CD4-positive, alpha-beta T cell treated with Interleukin-17A for 4 hours (primary cell): ENCODE measurements at regions not wholly inside any gene's neighbourhood (a gene's known extent, or its start where the extent isn't known, plus 50 kb on each side); places are given as distances from the start of the nearest gene placed in this dataset.

Experiments
- DNase-seq: peaks from one replicate; pipeline ENCODE4 v3.0.0-alpha.2; 2020; ENCODE audit warnings: mixed read lengths

DNA sequence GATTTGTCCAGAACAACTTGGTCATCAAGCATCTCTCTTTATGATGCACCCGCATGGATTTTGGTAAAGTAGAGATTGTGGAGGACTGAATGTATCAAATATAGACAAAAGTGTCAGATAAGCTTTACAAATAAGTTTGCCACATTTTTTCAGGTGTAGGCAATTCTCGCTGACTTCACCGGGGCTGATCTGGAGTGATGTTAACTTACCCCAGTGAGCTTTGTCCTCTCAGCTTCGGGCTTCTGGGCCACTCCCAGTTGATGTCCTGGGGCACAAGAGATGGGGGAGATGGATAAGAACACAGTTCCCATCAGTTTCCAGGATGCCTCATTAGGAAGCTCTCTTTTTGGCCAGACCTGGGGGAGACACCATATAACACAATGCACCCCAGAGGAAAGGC, 117.7 kb downstream of the ETS2 start:
- DNase-seq: no peak

DNA sequence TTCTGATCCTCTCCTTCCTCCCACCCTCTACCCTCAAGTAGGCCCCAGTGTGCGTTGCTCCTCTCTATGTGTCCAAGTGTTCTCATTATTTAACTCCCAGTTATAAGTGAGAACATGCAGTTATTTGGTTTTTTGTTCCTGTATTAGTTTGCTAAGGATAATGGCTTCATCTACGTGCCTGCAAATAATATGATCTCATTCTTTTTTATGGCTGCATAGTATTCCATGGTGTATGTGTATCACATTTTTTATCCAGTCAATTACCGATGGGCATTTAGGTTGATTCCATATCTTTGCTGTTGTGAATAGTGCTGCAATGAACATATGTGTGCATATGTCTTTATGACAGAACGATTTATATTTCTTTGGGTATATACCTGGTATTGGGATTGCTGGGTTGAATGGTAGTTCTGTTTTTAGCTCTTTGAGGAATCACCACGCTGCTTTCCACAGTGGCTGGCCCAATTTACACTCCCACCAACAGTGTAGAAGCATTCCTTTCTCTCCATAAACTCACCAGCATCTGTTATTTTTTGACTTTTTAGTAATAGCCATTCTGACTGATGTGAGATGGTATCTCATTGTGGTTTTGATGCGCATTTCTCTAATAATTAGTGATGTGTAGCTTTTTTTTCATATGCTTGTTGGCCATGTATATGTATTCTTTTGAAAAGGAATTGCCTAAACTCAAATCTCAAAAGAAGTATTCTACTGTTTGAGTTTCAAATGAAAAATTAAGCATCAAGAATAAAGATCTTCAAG, 116.9 kb downstream of the ETS2 start:
- DNase-seq: no peak

DNA sequence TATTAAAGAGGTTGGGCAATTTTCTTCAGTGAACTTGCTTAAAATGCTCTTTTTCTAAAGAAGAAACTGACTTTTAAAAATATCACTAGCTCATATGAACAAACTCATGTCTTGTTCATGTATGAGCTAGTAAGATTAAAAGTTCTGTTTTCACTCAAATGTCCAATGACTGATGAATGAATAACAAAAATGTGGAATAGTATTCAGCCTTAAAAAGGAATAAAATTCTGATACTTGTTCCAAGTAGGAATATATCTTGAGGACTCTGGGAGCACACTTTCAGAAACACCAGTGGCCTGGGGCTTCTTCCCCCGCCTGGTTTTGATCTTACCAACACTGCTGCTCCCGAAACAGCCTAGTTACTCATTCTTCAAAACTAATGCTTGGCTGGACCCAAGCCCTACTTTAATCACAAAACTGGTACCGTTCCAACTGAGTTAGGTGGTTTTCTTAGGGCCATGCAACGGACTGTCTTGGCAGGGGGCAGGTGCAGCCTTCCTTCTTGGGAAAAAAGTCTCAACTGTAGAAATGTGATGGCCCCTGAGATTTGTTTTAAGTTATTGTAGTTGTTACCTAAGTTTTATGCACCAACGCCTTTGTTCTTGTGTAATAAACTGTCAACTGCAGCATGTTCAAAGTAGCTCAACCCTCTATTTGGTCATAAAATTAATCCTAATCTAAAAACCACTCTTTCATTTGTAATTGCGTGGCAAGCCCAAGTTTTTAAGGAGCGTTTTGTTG, 116.0 kb downstream of the ETS2 start:
- DNase-seq: no peak

DNA sequence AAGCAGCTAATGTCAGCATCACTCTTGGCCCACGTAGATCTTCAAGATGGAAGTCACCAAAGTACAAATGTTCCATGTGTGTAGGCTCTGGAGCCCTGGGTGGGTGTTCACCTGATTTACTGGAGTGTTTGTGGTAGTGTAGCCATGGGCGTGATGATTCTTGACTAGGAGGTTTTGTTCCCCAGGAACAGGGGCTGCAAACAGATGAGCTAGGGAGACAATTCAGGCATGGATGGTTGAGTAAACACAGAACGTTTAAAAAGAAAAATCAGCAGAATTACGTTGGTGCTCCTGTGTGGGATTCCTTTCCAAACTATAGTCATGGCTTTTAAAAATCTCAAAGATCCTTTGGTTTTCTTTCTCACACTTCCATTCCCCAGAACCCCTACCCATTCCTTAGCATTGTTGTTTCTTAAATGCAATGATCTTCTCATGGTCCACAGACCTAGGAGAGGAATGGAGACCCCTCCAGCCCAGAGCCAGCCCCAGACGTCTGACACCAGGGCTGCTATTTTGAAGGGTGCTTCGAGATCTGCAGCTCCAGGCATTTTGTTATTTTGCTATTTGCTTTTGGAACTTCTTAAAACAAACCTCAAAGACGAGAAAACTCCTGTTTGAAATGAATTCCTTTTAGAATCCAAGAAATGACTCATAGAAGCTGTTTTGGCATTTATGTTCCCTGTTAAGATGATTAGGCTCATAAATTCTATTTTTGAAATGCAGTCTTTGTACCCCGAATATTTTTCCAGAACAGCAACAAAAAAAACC, 115.1 kb downstream of the ETS2 start:
- DNase-seq: no peak

DNA sequence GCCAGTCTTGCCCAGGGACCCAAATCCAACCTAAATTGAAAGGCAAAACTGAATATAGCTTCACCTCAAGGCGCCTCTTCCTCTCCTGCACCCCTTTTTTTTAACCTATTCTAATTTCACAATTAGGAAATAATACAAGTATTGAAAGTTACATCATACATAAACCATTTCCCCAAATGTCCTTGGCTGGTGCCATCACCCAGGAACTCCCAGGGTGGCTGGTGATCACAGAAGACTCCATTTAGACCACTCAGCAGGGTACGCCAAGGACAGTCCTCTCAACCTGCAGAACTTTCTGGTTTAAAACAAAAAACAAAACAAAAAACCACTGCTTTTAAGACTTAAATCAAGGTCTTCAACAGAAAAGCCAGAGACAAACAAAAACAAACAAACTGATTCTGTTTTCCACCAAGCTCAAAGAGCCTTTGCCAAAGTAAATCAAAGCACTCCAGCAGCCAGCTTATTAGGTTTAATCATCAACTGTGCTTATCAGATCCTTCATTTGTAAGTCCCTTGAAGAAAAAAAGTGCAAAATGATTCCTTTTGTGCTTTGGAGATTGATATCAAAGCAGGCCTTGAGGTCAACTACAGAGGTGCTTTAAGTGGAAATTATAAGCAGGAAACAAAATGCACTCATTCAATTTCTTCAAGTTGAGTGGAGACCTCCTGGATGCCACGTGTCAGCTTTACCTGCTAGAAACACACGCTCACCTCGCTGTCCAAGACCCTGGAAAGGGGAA, 113.0 kb downstream of the ETS2 start:
- DNase-seq: no peak

DNA sequence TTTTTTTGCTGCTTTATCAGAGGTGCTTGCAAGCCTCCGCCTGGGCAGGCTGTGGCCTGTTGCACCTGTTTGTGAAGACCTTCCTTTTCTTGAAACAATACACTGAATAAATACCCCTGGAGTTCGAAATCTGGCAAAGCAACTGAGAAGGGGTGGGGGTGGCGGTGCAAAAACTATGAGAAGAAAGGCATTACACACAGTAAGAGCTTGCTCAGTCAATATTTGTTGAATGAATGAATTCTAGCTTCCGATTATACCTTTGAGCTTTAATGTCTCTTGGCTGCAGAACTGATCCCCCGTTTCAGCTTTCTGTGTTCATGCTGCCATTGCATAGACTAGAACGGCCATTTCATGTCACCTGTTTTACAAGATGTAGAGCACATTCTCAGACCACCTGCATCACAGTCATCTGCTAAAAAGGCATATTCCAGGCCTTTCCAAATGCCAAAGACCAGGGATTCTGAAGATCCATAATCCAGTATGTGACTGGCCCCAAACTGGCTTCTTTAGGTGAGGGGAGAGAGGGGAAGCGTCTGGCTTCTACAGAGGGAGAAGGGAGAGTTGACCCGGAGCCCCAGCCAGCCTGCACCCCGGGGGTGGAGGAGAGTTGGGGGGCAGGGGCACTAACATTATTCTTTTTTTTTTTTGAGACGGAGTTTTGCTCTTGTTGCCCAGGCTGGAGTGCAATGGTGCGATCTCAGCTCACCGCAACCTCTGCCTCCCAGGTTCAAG, 111.5 kb downstream of the ETS2 start:
- no peak for DNase-seq

DNA sequence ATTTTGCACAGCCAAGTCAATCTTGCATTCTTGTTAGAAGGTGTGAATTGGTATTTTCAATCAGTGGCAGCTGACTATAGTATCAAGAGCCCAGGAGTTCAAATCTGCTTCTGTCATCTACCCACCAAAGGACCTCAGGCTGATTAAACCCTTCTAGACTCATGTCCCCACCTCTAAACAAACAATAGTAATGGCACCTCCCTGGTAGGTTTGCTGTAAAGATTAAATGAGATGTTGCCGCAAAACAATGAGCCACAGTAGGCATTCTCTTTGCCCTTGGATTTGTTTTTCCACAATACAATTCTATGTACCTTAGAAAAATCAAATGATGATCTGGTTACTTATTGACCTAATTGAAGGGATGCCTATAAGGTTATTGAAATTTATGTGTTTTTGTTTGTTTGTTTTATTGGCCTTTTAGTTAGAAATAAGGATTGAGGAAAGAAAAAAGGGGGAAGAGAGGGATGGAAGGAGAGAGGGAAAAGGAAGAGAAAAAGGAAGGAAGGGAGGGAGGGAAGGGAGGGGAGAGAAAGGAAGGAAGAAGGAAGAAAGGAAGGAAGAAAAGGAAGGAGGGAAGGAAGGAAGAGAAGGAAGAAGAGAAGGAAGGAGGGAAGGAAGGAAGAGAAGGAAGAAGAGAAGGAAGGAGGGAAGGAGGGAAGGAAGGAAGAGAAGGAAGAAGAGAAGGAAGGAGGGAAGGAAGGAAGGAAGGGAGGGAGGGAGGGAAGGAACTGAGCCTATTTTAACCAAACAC, 110.7 kb downstream of the ETS2 start:
- DNase-seq: no peak

DNA sequence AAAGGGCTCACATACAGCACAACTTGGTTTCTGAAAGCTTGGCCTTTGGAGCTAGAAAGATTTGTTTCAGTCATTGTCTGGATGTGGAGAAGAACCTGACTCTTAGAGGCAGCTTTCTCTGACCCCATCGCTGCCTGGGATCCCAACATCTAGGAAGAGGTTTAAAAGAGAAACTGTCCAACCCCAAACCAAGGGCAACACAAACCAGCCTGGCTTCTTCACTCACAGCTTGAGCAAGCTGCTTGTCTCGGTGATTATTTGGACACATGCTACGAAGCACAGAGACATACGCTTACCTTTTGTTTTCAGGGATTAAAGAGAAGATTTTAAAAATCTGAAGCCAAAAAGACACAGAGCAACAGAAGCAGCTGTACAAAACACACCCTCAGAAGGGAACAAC, 109.8 kb downstream of the ETS2 start:
- DNase-seq: no peak

DNA sequence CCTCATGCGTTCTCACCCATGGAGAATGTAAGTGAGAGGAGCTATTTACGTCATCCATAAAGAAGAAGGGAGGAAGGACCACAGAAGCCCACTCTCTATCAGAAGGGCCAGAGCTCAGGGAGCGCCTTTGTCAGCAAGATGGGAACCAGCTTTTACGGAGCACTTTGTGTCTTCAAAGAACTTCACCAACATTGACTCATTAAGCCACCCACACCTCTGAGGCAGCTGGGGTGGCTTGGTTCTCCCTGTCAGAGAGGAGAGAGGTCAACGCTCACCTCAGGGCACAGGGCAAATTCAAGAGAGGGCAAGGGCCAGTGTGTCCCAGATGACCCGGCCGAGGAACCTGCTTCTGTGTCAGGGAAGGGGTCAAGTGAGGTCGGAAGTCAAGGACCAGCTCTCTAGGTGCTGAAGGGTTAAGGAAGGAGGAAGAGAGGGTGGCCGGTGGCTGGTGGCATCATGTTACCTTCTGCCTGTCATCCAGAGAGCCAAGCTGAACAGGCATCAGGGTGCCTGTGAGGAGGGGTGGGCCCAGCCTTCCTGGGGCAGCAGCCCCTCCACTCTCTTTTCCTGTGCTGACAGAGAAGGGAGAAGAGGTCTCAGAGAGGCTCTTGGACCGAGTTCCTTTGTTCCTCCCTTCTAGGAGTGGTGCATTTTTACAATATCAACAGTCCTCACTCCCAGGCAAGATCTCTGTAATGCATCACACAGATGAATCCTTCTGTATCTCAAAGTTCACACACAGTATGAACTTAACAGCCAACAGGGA, 109.0 kb downstream of the ETS2 start:
- no peak for DNase-seq

DNA sequence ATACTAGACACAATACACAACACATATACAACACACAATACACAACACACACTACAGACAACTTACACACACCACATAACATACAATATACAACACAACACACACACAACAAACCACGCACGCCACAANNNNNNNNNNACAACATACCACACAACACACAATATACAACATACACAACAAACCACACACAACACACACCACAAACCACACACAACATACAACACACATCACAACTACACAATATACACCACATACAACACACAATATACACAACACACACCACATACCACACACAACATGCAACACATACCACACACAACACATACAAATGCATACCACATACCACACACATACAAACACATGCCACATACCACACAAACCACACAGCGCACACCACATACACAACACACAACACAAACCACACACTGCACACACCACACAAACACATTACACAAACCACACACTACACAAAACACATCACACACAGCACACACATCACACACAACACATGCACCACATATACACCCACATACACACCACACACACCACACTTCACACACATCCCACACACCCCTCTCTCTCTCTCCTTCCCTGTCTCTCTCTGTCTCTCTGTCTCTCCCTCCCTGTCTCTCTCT, 108.3 kb downstream of the ETS2 start:
- no peak for DNase-seq

DNA sequence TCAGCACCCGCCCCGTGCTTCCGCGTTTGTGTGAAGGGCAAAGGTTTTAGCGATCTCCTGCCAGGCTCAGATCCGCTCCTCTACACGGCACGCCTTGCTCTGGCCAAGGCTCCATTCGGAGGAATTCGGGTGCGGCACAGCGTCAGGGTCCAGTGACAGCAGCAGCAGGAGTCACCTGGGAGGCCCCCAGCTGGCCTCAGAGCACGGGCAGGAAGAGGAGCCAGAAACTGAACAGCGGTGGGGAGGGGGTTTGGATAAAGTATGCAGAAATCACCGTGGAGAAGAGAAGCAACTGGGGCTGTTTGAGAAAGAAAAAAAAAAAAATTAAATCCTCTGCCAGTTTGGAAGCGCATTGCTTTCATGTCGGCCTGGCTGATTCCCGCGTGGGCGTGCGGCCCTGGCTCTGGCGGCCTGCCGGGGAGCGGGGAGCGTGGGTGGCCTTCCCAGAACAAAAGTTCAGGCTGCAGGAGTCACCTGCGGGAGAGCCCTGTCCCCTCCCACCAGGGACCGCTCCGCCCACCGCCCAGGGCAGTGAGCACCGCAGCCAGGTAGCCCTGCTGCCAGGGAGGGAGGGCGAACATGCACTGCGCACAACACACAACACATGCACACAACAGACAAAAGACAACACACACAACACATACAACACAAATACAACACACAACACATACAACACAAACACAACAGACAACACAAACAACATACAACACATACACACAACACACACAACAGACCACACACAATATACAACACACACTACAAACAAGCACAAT, 107.6 kb downstream of the ETS2 start:
- DNase-seq: no peak

DNA sequence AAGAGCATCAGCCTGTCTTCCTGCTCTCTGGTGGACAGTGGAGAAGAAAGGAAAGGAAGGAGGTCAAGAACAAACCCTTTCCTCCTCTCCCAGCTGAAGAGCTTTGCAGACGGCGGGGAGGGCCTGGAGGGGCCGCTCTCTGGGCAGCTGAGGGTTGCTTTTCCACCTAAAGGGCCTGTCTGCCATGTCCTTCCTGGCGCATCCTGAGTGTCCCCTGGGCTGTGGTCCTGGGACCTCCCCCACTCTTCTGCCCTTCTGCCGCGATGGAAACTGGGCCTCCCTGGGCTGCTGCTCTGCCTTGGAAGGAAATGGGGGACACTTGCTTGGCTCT, 107.0 kb downstream of the ETS2 start:
- DNase-seq: no peak

DNA sequence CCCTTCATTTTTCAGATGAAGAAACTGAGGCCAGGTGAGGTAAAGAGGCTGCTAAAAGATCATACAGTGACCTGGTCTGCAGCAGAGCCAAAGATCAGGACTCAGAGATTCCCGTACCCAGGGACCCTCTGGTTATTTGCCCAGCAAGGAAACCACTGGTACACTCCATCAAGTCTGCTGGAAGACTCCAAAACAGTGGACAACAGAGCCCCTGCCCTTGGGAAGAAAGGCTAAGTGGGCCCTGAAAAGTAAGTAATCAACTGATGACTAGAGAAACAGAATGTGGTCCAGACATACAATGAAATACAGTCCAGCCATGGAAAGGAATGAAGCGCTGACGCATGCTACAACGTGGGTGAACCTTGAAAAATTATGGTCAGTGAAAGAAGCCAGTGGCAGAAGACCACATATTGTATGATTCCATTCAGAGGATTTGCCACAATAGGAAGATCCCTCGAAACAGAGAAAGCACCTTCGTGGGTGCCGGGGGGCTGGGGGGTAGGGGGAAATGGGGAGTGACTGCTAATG, 106.4 kb downstream of the ETS2 start:
- DNase-seq: no peak

DNA sequence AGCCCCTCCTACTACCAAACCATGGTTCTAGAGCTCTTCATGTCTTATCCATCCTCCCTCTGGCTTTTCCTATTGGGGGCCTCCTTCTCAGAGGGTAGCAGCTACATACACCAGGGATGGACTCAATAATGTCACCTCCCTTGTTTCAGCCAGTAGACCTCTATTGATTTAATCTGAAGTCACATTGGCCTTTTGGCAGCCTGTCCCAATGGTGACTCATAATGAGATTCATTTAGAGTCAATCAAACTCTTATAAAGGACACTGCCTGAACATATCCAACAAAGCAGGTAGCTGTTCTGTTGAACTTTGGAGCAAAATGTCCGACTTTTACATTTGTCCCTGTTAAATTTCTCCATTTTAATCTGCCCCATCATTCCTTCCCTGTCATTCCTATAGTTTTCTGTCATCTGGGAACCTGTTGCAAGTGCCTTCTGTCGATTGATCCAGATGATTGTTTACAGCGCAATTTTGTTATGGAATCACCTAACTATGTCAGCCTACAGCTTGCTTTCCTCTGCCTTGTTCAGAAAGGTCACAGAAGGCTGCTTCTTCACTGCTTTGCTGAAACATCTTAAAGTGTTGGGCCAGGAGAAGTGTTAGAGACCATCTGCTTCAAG, 105.9 kb downstream of the ETS2 start:
- DNase-seq: no peak

DNA sequence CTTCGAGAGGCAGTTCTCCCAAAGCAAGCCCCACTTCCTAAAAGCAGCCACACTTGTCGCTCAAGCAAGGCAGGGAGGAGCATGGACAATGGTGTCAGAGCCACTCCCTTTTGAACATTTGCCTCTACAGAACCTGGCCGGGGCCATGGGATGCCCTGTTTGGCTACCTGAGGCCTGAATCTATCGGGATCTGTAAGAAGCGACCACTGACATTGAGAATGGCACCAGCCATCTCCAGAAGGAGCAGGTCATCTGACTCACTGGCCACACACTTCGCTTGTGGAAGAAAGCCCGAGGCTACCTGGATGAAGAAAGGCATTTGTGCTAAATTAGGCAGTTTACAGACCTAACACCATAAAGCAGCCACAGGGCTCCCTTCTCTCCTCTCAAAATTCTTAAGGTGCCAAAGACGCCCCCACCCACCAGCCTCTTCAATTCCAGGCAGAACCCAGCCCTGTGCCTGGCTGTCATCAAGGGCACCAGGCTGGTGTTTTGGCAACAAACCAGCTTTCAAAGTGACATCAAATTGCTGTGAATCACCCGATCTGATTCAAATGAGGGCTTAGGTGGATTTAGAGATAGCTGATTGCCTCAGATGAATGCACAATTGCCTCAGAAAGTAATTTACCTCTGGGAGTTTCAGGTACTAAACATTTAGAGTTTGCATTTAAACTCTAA, 104.8 kb downstream of the ETS2 start:
- DNase-seq: no peak

DNA sequence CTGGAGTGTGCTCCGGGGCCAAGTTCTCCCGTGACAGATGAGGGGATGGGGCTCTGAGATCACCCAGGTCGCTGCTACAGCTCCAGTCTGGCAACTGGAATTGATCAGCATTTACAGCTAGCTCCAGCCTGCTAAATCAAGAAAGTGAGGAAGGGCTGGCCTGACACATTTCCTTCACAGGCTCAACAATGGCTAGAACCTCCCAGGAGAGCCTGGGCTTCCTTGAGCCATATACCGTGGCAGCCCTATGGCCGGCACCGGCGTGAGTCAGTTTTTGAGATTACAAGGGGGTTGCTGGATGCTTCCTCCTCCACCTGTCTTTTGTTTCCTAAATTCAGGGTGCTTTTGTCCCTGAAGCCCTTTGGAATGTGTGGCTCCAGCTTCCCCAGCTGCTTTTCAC, 104.2 kb downstream of the ETS2 start:
- no peak for DNase-seq

DNA sequence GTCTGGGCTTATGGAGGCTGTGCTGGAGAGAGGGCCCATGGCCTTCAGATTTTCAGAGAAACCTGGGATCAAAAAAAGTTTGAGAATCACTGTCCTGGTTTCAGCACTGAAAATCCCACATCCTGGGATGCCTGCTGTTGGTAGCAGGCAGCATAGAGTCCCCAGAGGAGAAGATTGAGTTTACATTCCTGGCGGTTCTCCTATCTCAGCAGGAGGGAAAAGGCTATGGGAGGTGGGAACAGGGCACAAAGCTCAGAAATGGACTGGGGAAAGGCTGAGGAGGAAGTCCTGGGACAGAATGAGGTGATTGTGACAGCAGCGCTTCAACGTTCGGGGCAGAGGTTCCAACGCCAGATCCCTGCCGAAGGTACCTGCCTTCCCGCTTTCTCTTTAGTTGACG, 103.4 kb downstream of the ETS2 start:
- DNase-seq: no peak

DNA sequence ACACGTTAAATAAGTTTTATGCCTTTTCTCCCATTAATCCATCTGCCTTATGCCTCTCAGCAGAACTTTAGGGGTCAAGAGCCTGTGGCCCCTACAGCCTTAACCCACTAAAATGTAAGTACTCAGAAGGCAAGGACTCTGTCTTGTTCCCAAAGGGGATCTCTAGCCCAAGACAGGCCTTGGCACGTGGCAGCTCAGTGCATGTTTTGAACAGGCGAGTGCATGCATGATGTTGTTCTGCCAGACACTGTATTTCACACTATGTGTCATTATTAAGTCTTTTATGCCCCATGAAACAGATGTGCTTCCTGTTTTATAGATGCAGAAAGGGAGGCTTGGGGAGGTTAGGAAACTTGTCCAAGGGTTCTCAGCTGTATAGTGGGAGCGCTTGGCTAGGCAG, 102.8 kb downstream of the ETS2 start:
- DNase-seq: no peak
